GM06990 (cell line): ENCODE measurements at regions not wholly inside any gene's neighbourhood (a gene's known extent, or its start where the extent isn't known, plus 50 kb on each side); places are given as distances from the start of the nearest gene placed in this dataset.
"Not testable (repeated sequence)": the region's sequence is repeated elsewhere in the genome, so short reads cannot be mapped to it uniquely, and the experiment has no call there.

Source experiments
- DNase-seq: peaks from one replicate; pipeline ENCODE4 v3.0.0-alpha.2; 2011; ENCODE audit not compliant: insufficient read length; ENCODE audit errors: extremely low read depth
- H3K27me3 ChIP-seq: replicated peaks from 2 replicates; pipeline ENCODE4 v1.6.0; 2011; ENCODE audit warnings: low read length; ENCODE audit not compliant: control insufficient read depth, insufficient read depth
- H3K36me3 ChIP-seq: 2 replicates; pipeline ENCODE4 v1.5.1; 2011; ENCODE audit warnings: low read length; ENCODE audit not compliant: control insufficient read depth, insufficient read depth
- H3K4me3 ChIP-seq: replicated peaks from 2 replicates; pipeline ENCODE4 v1.5.1; 2011; ENCODE audit warnings: low read depth, mild to moderate bottlenecking, control low read depth, low read length
- CTCF ChIP-seq: IDR thresholded peaks from 2 replicates; pipeline ENCODE4 v1.5.1; 2011; ENCODE audit warnings: low read length, control low read depth, mild to moderate bottlenecking, inconsistent platforms; ENCODE audit not compliant: insufficient read depth, poor library complexity, severe bottlenecking

- Histone ChIP-seq H3K4me3 (no peak overlapping the region), H3K36me3 (no peaks in the 10 kb centered on the region), H3K27me3 (no peaks in the 10 kb centered on the region)
- no peak for TF ChIP-seq CTCF
- no peak for DNase-seq
Observed at GRCh38 chr3:102036017-102036416, 186.7 kb downstream of the NFKBIZ start.

GRCh38 chr3:102036472-102036871 is 187.2 kb downstream of the NFKBIZ start:
- Histone ChIP-seq H3K4me3 (no peak overlapping the region), H3K27me3 (no peaks in the 10 kb centered on the region), H3K36me3 (no peaks in the 10 kb centered on the region)
- no peak for DNase-seq
- no peak for TF ChIP-seq CTCF

GRCh38 chr3:102037209-102037608 is 187.9 kb downstream of the NFKBIZ start:
- Histone ChIP-seq H3K36me3 (no peaks in the 10 kb centered on the region), H3K4me3 (no peak overlapping the region), H3K27me3 (no peaks in the 10 kb centered on the region)
- no peak for DNase-seq
- no peak for TF ChIP-seq CTCF

GRCh38 chr3:102037791-102038190 is 188.5 kb downstream of the NFKBIZ start:
- TF ChIP-seq CTCF = no peak
- H3K27me3 ChIP-seq = no peaks in the 10 kb centered on the region
- H3K4me3 ChIP-seq = no peak overlapping the region
- H3K36me3 ChIP-seq = no peaks in the 10 kb centered on the region
- no peak for DNase-seq

GRCh38 chr3:102038477-102039142 is 189.3 kb downstream of the NFKBIZ start:
- H3K36me3 ChIP-seq = no peaks in the 10 kb centered on the region
- no peak overlapping the region for H3K4me3 ChIP-seq
- peak; percentile 65 for DNase-seq
- no peaks in the 10 kb centered on the region for H3K27me3 ChIP-seq
- no peak for TF ChIP-seq CTCF

GRCh38 chr3:102040144-102040543 is 190.8 kb downstream of the NFKBIZ start:
- not testable (repeated sequence) for DNase-seq

More at GRCh38 chr3:102040144-102040543, 190.8 kb downstream of the NFKBIZ start:
- H3K36me3 ChIP-seq, H3K4me3 ChIP-seq, H3K27me3 ChIP-seq: not testable (repeated sequence)
